Fibroblast of lung (primary cell): ENCODE measurements at regions not wholly inside any gene's neighbourhood (a gene's known extent, or its start where the extent isn't known, plus 50 kb on each side); places are given as distances from the start of the nearest gene placed in this dataset.

Experiments
- CTCF ChIP-seq, 2 donors: IDR thresholded peaks in 1 of 2; conservative IDR thresholded peaks in 1 of 2; 1 replicate in 1 of 2; 2 replicates in 1 of 2; pipeline ENCODE4 v1.5.1; 2011 to 2012; ENCODE audit warnings: low read length in 2 of 2, control low read depth in 1 of 2, inconsistent platforms in 1 of 2, low read depth in 1 of 2, mild to moderate bottlenecking in 1 of 2
- EZH2 ChIP-seq: IDR thresholded peaks from 2 replicates; pipeline ENCODE4 v1.5.1; 2012; ENCODE audit warnings: low read length, control low read depth, mild to moderate bottlenecking; ENCODE audit errors: missing control alignments

GRCh38 chr15:81060907-81061306 lies 60.2 kb downstream of the TLNRD1 start:
- TF ChIP-seq CTCF (conservative IDR thresholded peaks at IDR 0.05 in 1 of 2, IDR thresholded peaks at IDR 0.05 in 1 of 2; ENCODE audit: low read depth in 1 of 2, low read length in 2 of 2) (no peak), EZH2 (no peak)
